Right lobe of liver (tissue), 4 donors: ENCODE measurements at regions not wholly inside any gene's neighbourhood (a gene's known extent, or its start where the extent isn't known, plus 50 kb on each side); places are given as distances from the start of the nearest gene placed in this dataset.

ENCODE experiments used
- CTCF ChIP-seq, 4 donors: fragments of 200-600 bp in 3 of 4; fragments of 450-650 bp in 1 of 4; IDR thresholded peaks; one replicate each; pipeline versions ENCODE4 v1.5.1 to v1.8.0; 2016 to 2022; ENCODE audit warnings: antibody characterized with exemption in 4 of 4, mild to moderate bottlenecking in 2 of 4
- POLR2A ChIP-seq: fragments of 450-650 bp; IDR thresholded peaks from one replicate; pipeline ENCODE4 v1.6.1; 2017; ENCODE audit warnings: antibody characterized with exemption, mild to moderate bottlenecking
- donor health status: DM: no; HTN: no; CAD: no.
- donor health status: DM: no; HTN: no; CAD: no.
- donor health status: DM: no; HTN: yes; CAD: no.

DNA sequence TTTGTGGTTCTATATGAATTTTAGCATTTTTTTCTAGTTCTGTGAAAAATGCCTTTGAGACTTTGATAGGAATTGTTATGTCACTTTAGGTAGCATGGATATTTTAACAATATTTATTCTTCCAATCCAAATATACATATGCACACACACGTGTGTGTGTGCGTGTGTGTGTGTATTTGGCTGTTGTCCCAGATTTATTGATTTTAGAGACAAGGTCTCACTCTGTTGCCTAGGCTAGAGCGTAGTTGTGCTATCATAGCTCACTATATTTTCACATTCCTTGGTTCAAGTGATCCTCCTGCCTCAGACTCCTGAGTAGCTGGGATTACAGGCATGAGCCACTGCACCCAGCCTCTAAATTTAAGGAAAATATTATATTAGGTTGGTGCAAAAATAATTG, 162.5 kb upstream of the TRIM24 start:
- TF ChIP-seq CTCF (IDR thresholded peaks at IDR 0.05): no peak
- TF ChIP-seq POLR2A: no peak
